NB4 (cell line): ENCODE measurements at regions not wholly inside any gene's neighbourhood (a gene's known extent, or its start where the extent isn't known, plus 50 kb on each side); places are given as distances from the start of the nearest gene placed in this dataset.
A peak's percentile ranks its signal among the peaks of the same experiment; 100 is the strongest.
"Not testable (repeated sequence)": the region's sequence is repeated elsewhere in the genome, so short reads cannot be mapped to it uniquely, and the experiment has no call there.

Experiments
- DNase-seq: peaks from one replicate; pipeline ENCODE4 v3.0.0; 2010; ENCODE audit warnings: low read depth
- H3K4me3 ChIP-seq: one replicate; pipeline ENCODE4 v1.5.1; 2011; ENCODE audit warnings: mild to moderate bottlenecking, low read depth, low read length, moderate library complexity
- CTCF ChIP-seq: IDR thresholded peaks from one replicate; pipeline ENCODE4 v1.5.1; 2012; ENCODE audit warnings: low read depth, low read length
- MAX ChIP-seq: IDR thresholded peaks from 2 replicates; pipeline ENCODE4 v1.6.1; 2011; ENCODE audit warnings: low read depth, low read length
- MYC ChIP-seq: IDR thresholded peaks from 2 replicates; pipeline ENCODE4 v1.6.1; 2011; ENCODE audit warnings: low read depth, low read length
- POLR2A ChIP-seq: IDR thresholded peaks from 2 replicates; pipeline ENCODE4 v1.6.1; 2011; ENCODE audit warnings: mild to moderate bottlenecking; ENCODE audit not compliant: insufficient read length; ENCODE audit errors: extremely low read depth

- DNase-seq, result no peak
- H3K4me3 ChIP-seq, result no peak overlapping the region
- TF ChIP-seq MYC, result no peak
- TF ChIP-seq POLR2A, result no peak
- TF ChIP-seq MAX, result no peak
- no peak for TF ChIP-seq CTCF
Measured at GRCh38 chr1:238619652-238620051, 728.9 kb upstream of the ZP4 start.

- TF ChIP-seq POLR2A, result no peak
- TF ChIP-seq CTCF, result no peak
- DNase-seq, result no peak
Measured at GRCh38 chr1:238611406-238611805, 720.7 kb upstream of the ZP4 start.

GRCh38 chr1:238608144-238608543 lies 717.4 kb upstream of the ZP4 start:
- H3K4me3 ChIP-seq, result no peak overlapping the region
- DNase-seq, result peak; percentile 17
- TF ChIP-seq CTCF, result no peak
- TF ChIP-seq POLR2A, result no peak
- TF ChIP-seq MAX, result no peak
- no peak for TF ChIP-seq MYC

More at GRCh38 chr1:238611406-238611805, 720.7 kb upstream of the ZP4 start:
- no peak overlapping the region for H3K4me3 ChIP-seq

GRCh38 chr1:238606896-238607295 lies 716.2 kb upstream of the ZP4 start:
- H3K4me3 ChIP-seq, result no peak overlapping the region
- TF ChIP-seq MAX (no peak; the same call in 1 of the 2 replicates), MYC (peak; percentile 29; the same call in 1 of the 2 replicates), CTCF (no peak), POLR2A (no peak)
- peak; percentile 81 for DNase-seq

GRCh38 chr1:238606457-238606856 lies 715.7 kb upstream of the ZP4 start:
- TF ChIP-seq POLR2A, result no peak
- no peak for TF ChIP-seq MAX
- TF ChIP-seq MYC, result no peak
- TF ChIP-seq CTCF, result no peak
- no peak overlapping the region for H3K4me3 ChIP-seq
- DNase-seq, result no peak

- TF ChIP-seq MAX, result no peak
- no peak for TF ChIP-seq MYC
- no peak overlapping the region for H3K4me3 ChIP-seq
- no peak for DNase-seq
Measured at GRCh38 chr1:238604357-238604756, 713.6 kb upstream of the ZP4 start.

GRCh38 chr1:238601604-238602003 lies 710.9 kb upstream of the ZP4 start:
- H3K4me3 ChIP-seq, result not testable (repeated sequence)
- peak; percentile 51 for DNase-seq
